ENCODE measurements at regions not wholly inside any gene's neighbourhood (a gene's known extent, or its start where the extent isn't known, plus 50 kb on each side); places are given as distances from the start of the nearest gene placed in this dataset.

GRCh38 chr3:144053121-144053520, 81.5 kb downstream of the DIPK2A start:
- no peak for DNase-seq
- no peak overlapping the region for H3K27ac ChIP-seq
- H3K36me3 ChIP-seq (ENCODE audit: low read depth, missing control alignments): no peaks in the 10 kb centered on the region
- TF ChIP-seq CTCF (IDR thresholded peaks at IDR 0.05): no peak
- TF ChIP-seq POLR2A (IDR thresholded peaks at IDR 0.05): no peak
- H3K9me3 ChIP-seq: no peaks in the 10 kb centered on the region
- no peak overlapping the region for H3K4me3 ChIP-seq
- no peaks in the 10 kb centered on the region for H3K27me3 ChIP-seq
- no peaks in the 10 kb centered on the region for H3K4me1 ChIP-seq
- intact Hi-C loops (cut with DNase I; ENCODE audit: low total_unique reads): no loop called here
- 94 to 96% methylated on average over 1 of the region's 1 CpG for WGBS, 2 donors

- Histone ChIP-seq H3K27me3 (no peaks in the 10 kb centered on the region), H3K4me1 (no peaks in the 10 kb centered on the region), H3K9me3 (no peaks in the 10 kb centered on the region), H3K4me3 (no peak overlapping the region), H3K36me3 (ENCODE audit: low read depth, missing control alignments) (no peaks in the 10 kb centered on the region), H3K27ac (no peak overlapping the region)
- intact Hi-C loops (cut with DNase I; ENCODE audit: low total_unique reads): no loop called here
- no peak for DNase-seq
- TF ChIP-seq CTCF (IDR thresholded peaks at IDR 0.05) (no peak), POLR2A (IDR thresholded peaks at IDR 0.05) (no peak)
These were observed 83.1 kb downstream of the DIPK2A start for GRCh38 chr3:144054766-144055165.

GRCh38 chr3:144055604-144056003, 84.0 kb downstream of the DIPK2A start:
- Histone ChIP-seq H3K9me3 (no peaks in the 10 kb centered on the region), H3K4me3 (no peak overlapping the region), H3K27ac (no peak overlapping the region)

GRCh38 chr3:144058713-144059112, 87.1 kb downstream of the DIPK2A start:
- WGBS, 2 donors: 88 to 93% methylated on average over 6 of the region's 6 CpGs
- H3K4me1 ChIP-seq: no peaks in the 10 kb centered on the region

More at GRCh38 chr3:144055604-144056003, 84.0 kb downstream of the DIPK2A start:
- Histone ChIP-seq H3K36me3 (ENCODE audit: low read depth, missing control alignments) (no peaks in the 10 kb centered on the region), H3K4me1 (no peaks in the 10 kb centered on the region), H3K27me3 (no peaks in the 10 kb centered on the region)
- intact Hi-C loops (cut with DNase I; ENCODE audit: low total_unique reads): no loop called here
- TF ChIP-seq POLR2A (IDR thresholded peaks at IDR 0.05): no peak
- no peak for TF ChIP-seq CTCF (IDR thresholded peaks at IDR 0.05)
- DNase-seq: no peak
- 65 to 80% methylated on average over 1 of the region's 1 CpG for WGBS, 2 donors

More at GRCh38 chr3:144058713-144059112, 87.1 kb downstream of the DIPK2A start:
- Histone ChIP-seq H3K4me3 (no peak overlapping the region), H3K36me3 (ENCODE audit: low read depth, missing control alignments) (no peaks in the 10 kb centered on the region), H3K27me3 (no peaks in the 10 kb centered on the region), H3K27ac (no peak overlapping the region), H3K9me3 (no peaks in the 10 kb centered on the region)
- TF ChIP-seq POLR2A (IDR thresholded peaks at IDR 0.05): no peak
- TF ChIP-seq CTCF (IDR thresholded peaks at IDR 0.05): no peak
- intact Hi-C loops (cut with DNase I; ENCODE audit: low total_unique reads): no loop called here
- no peak for DNase-seq
